GM21576 (cell line): ENCODE measurements at regions not wholly inside any gene's neighbourhood (a gene's known extent, or its start where the extent isn't known, plus 50 kb on each side); places are given as distances from the start of the nearest gene placed in this dataset.

ENCODE experiments used
- ATAC-seq: cut with Tn5 transposase; IDR thresholded peaks from one replicate; pipeline ENCODE4 v1.9.1; 2021; ENCODE audit warnings: mild to moderate bottlenecking, moderate library complexity; ENCODE audit not compliant: unreplicated experiment

DNA sequence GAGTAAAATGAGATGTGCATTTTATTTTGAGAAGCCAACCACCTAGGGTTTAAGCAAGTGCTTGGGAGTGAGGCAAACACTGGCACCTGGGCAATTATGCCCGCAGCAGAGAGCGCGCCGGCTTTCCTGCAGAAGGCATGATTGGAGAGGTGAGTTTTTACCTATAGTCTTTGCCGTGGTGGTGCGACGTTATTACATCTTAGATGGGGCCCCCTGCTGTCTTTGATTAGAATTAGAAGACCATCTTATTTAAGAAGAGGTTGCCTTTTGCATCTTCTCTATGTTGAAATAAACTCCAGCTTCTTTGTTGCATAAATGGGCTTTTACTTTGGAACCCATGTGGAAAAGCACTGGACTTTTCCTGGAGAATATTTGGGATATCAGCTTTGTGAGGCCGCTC, 409.5 kb downstream of the GLRX3 start:
- ATAC-seq: no peak

DNA sequence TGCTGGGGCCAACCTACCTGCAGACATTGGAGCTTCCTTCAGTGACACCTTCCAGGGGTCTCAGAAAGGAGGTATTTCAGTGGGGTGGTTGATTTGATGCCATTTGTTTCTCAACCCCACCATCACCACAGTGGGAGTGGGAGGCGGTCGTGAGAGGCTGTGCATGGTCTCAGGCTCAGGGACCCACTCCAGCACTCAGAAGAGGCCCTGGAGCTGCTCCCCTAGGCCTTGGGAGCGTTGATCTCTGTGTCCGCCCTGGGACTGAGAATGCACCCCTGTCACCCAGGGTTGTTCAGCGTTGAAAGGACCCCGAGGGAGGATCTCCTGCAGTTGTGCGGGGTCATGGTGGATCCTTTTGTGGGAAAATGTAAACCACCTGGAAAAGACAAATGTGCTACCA, 410.6 kb downstream of the GLRX3 start:
- no peak for ATAC-seq

DNA sequence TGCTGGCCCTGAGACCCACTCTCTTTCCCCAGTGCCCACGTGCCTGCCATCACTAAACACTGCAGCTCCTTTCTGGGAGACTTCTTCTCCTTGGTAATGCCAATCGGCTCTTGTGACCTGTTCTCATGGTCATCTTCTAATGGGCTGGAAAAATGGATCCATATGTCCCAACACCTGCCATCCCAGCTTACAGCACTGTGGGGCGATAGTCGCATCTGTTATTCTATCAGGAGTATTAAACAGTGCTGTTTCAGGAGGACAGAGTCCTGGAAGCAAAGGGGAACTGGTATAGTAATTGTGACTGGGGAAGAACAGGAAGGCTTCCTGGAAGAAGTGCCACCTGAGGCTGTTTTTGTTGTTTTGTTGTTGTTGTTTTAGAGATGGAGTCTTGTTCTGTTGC, 411.2 kb downstream of the GLRX3 start:
- no peak for ATAC-seq

DNA sequence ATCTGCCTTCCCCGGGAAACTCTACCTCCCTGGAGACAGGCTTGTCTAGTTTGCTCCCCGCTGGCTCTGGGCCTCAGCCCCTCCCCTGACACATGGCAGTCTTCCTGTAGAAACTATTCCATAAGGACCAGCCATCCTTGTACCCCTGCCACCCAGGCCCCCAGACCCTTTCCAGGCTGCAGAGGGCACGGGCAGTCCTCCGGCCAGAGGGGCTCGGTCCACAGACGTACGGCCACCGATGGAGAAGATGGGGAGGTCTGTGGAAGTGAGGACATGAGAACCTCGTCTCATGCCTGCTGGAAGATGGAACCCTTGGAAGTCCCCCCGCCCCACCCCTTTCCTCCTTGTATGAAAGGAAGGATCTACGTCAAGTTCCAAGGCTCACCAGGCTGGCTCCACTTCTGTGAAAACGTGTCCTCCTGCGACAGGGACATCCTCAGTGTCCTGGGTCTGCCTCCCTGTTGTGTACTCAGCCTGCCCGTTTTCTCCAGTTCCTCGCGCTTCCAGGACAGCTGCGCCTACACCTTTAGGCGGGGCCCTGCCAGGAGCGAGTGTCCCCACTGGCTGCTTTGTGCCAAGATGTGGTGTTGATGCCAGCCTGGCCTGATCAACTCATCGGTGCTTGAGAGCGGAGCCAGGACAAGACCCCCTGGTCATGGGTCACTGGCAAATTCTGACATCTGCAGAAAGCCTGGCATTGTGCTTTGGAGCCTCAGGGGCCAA, 414.9 kb downstream of the GLRX3 start:
- no peak for ATAC-seq

DNA sequence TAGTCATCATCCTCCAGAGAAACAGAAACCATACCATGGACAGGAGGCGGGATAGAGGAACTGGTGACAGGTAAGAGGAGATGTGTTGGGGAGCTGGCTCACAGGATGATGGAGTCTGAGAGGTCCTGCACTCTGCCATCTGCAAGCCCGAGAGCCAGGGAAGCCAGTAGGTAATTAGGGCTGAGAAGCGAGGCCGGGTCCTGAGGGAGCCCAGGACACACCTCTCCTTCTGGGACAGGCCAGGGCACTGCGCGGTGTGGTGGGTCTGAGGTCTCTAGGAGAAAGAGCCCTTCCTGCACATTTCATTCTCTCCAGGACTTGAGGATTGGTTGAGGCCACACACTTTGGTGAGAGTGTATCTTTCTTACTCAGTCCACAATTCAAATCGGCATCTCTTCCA, 415.5 kb downstream of the GLRX3 start:
- ATAC-seq: no peak

DNA sequence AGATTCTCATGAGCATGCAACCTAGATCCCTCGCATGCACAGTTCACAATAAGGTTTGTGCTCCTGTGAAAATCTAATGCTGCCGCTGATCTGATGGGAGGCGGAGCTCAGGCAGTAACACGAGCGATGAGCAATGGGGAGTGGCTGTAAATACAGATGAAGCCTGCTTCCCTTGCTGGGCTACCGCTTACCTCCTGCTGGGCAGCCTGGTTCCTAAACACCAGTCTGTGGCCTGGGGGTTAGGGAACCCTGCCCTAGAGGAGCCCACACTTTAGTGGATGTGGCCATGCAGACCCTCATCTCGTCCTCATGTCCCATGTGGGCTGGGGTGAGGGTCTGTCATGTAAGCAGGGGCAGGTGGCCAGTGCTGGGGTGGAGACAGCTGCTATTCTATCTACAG, 417.6 kb downstream of the GLRX3 start:
- no peak for ATAC-seq

DNA sequence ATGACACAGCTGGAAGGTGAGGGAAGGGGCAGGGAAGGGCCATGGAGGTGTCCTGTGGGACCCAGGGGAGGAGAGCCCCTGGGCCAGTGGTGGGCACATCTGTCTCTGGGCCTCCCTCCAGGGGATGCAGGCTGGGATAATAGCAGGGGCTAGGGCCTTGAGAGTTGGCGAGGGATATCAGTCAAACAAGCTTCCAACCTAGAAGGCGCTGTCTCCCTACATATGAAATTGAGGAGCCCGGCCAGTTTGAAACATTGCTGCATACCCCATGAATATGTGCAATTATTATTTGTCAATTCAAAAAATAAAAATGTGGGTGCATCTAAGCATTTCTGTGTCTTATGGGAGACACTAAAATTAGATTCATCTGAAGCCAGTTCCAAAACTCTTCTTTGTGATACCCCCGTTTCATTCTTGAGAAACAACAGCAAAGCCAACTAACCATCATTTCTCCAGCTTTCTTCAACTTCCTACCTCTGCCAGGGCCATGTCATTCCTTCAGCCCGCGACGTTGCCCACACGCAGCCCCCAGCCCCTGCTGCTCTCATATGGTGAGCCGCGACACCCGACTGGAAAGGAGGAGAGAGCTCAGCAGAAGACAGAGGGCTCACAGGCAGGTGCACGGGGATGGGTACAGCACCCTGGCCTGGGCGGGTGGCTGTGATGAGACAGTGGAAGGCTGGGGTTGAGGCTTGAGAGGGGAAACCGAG, 418.7 kb downstream of the GLRX3 start:
- ATAC-seq: no peak

DNA sequence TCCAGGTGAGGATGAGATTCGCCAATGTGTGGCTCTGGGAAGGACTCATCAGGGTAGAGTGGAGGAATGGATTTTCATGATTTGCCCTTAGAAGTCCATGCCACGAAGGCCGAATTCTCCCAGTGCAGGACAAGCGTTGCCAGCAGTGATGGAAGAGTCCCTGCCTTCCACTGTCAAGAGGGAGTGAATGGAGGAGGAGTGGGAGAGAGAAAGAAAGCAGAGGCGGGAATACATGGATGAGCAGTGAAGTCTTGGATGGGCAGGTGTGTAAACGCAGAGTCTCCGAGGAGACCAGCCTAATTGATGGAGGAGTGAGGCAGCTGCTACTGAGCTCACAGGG, 419.2 kb downstream of the GLRX3 start:
- ATAC-seq: no peak

DNA sequence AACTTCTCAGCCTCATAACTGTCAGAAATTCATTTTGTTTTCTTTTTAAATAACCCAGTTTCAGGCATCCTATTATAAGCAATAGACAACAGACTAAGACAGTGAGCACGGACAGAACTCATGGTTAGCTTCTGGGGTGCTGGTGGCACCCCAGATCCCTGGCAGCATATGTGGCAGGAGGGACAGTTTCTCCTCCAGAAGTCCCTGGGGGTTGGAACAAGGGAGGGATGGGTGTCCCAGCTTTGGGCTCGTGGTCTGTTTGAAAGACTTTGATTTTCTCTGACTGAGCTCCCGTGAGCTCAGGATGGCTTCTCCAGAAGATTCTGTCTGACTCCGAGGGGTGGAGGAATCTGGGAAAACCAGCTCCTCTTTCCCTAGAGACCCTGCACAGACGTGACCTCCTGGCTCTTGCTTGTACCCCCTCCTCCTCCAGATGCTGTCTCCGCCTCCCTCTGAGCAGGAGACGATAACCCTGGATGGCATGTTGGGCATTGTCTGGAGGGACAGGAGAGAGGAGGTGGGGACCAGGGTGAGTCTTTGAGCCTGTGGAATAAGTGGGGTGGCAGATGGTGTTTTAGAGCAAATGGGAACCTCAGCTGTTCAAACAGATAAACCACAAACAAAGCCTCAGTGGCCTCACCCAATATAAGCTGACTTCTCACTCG, 421.1 kb downstream of the GLRX3 start:
- no peak for ATAC-seq

DNA sequence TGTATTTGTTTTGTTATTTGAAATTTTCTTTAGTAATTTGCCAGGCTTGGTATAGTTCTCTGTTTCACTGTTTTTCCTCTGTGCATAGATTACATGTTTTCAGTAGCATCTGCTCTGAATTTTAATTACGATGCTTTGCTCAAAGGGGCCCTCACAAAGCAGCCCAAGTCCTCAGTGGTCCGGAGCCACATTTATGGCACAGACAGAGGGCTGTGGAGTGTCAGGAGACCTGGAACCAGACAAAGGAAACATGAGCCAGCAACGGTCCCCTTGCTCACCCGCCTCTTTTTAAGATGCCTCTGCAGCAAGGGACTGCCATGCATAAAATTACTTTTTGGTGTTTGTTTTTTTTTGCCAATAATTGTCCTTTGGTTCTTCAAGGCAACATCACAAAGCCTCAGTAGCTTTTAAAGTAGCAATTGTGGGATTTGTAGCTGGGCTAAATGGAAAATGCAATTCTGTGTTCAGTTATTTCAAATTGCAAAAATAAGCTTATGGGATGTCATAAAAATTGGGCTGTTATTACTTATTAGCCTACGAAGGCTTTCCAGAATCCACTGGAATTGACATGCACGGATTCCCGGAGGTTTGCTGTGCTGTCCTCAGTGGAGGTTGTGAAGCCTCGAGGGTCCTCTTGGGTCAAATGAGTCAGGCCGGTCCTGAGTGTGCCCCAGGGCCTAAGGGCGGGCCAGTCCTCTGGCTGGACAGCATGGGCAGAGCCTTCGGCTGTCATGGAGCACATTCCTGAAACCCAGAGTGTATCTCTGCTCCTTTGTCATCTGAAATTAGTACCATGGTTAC, 422.8 kb downstream of the GLRX3 start:
- no peak for ATAC-seq

DNA sequence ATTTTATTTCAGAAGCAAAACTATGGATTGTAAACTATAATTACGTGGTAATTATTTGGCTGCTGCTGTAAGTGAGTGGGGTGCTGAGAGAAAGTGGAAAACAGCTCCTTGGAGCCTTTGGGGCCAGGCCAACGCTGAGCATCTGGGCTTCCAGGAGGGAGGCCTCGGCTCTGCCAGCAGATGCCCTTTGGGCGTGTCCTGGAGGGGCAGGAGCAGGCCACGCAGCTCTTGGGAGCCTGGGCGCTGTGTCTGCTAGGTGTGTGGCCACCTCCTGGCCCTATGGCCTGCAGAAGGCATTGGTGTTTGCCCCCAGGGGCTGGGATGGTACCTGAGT, 423.3 kb downstream of the GLRX3 start:
- no peak for ATAC-seq

DNA sequence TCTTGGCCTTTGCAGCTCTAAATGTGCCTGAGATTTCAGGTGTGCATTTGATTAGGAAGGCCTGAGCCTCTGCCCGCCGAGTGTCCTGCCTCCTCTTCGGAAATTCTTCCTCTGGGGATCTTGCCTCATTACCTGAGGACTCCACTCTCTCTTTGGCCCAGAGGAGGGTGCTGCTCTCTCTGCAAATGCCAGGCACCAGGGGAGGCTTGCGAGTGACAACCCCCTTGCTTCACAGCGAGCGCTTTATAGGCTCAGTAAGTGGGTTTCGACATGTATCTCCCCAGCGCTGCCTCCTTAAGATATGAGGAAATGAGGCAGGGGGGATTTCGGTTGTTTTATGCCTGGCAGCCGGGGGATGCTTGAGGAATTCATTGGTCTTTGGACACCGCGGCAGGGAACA, 423.9 kb downstream of the GLRX3 start:
- no peak for ATAC-seq

DNA sequence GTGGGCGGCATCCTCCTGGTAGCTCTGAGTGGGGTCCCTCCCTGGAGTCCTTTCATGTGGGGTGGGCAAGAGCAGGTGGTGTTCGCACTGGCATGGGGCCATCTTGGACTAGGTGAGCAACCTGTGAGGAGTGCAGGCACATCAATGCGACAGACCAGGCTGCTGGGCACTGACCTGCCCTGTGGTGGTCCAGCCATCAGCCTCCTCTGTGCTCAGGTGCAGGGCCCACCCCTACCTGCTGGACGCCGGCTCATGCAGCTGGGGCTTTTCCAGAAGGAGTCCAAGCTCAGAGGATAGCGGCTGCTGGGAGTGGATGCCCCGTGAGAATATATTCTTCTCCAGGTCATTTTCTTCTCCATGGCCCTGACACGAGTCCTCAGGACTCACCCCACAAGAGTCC, 424.4 kb downstream of the GLRX3 start:
- no peak for ATAC-seq

DNA sequence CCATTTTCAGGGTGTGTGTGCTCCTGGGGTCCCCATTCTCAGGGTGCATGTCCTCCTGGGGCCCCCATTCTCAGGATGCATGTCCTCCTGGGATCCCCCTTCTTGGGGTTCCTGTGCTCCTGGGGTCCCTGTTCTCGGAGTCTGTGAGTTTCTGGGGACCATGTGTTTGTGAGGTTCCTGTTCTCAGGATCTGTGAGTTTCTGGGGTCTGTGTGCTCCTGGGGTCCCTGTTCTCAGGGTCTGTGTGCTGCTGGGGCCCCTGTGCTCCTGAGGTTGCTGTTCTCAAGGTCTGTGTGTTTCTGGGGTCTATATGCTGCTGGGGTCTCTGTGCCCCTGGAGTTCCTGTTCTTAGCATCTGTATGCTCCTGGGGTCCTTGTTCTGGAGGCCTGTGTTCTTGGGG, 425.5 kb downstream of the GLRX3 start:
- no peak for ATAC-seq

DNA sequence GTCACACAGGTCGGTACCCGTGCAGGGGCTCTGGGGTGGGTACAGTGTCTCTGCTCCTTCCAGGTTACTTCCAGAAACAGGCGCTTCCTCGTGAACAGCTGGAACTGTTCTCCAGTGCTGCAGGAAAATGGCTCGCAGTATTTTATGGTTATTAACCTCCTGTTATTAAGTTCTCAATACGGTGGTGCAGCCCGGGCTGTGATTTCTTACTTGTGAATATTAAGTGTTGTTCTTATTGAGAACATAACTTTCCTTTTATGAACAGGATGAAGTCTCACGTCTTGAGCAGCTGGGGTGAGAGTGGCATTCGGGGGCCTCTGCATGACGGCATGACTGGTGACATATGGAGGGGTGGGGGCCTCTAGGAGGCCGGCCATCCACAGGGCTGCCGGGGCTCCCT, 430.8 kb downstream of the GLRX3 start:
- no peak for ATAC-seq

DNA sequence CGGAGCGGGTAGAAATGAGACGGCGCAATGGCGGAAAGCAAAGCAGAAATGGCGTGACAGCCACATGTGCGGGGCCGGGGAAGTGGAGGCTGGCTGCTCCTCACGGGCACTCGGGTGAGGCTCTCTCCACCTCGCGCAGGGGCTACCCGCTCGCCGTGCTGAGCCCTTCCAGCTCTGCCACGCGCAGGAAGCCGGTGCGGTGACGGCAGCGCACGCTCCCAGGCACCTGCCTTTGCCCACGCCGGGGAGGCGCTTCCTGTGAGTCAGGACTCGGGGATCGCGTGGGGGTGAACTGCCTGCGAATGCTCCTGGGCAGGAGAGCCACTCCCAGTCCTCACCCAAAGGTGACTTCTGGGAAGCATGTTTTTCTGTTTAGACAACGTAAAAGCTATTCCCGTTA, 431.2 kb downstream of the GLRX3 start:
- ATAC-seq: no peak

DNA sequence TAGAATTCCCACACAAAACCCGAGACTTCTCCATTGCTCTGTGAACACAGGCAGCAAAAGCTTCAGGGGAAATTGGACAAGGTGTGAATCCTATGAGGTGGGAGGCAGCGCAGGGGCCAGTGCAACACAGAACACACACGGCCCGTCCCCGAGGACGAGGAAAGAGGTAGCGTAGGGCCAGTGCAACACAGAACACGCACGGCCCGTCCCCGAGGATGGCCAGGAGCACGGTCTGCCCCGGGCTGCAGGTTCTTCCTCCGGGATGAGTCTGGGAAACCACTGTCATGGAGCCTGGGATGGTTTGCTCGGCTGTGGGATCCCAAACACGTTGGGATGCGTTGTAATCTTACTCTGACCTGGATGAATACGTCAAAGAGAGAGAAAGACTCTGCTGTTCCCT, 432.1 kb downstream of the GLRX3 start:
- no peak for ATAC-seq

DNA sequence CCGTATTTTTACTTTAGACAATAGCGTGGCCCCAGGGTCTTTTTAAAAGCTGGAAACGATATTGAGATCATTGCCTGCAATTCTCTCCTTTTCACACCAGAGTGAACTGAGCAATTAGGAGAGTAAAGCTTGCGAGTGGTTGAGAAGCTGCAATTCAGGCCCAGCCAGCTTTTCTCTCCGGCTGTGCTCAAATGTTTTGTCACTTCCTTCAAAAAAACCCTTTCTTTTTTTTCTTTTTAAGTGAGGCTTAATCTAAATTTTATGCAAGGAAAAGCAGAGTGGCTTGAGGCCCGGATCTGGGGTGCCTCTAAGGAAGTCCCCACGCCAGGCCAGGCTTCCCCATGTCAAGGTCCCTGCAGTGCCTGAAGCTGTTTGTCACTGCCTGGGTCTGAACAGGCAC, 433.9 kb downstream of the GLRX3 start:
- no peak for ATAC-seq

DNA sequence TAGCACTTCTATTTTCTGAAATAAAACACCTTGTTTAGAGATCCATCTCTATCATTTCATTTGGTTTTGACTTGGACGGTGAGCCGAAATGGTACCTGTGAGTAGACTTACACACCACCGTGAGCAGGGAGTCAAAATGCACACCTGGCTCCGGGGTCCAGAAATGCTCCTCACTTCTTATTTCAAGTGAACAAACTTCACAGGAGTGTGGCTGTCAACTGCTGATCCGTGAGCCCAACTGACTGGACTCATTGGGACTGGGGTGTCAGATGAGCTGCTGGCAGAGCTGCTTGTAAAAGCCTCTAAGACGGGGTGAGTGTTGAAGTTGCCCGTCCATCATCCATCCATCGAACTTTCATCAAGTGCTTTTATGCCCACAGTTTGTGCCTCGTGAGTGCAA, 435.5 kb downstream of the GLRX3 start:
- ATAC-seq: no peak

DNA sequence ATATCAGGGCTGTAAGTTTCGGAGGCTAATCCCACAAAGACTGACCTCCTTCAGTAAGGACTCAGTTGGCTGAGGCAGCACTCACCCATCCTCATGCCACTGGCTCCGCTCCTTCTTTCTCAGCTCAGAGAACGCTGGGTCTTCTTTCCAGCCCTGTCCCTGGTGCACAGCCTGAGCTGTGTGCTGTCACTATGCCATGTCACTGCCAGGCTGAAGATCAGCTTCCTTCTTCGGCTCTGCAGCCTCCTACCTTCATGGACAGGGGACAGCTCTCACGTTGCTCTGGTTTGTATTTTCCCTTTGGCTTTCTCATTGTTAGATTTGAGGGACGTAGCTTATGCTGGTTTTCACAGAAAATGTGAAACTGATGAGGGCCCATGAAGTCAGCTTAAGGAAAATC, 437.3 kb downstream of the GLRX3 start:
- ATAC-seq: no peak

DNA sequence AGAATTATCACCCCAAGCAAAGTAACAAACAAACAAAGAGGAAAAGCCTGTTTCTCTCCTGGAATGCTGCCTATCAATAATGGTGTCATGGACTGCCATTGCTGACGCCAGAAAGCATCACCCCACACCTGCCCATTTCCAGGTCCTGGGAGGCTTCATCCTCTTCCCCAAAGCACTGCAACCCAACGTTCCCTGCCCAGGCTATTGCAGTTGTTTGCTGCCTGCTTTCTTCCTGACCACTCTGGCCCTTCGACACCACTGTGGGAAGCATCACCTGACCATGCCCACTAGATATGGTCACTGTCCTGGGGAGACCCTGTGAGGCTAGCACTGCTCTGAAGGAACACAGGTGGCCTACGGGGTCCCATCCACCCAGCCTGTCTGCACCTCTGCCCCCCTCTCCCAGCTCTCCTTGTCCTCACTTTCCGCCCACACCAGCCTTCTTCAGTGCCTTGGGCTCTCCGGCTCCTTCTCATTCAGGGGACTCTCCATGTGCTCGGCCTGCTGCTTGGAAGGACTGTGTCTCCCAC, 439.6 kb downstream of the GLRX3 start:
- no peak for ATAC-seq

DNA sequence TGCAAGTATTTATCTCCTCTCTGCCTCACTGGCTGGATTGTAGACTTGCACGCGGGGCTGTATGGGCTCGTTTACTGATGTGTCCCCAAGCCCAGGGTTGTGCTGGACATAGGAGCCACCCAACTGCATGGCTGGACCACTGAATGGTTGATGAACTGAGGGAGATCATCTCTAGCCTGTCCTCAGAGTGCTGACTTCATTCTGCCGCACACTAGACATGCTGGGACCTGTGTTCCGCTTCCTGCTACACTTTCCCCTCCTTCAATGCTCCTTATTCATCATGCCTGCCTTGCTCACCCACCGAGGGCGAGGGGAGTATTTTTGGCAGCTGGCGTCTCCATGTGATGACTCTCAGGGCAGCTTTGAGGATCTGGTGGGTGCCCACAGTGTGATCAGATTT, 440.2 kb downstream of the GLRX3 start:
- ATAC-seq: no peak
